ENCODE measurements at regions not wholly inside any gene's neighbourhood (a gene's known extent, or its start where the extent isn't known, plus 50 kb on each side); places are given as distances from the start of the nearest gene placed in this dataset.
A peak's percentile ranks its signal among the peaks of the same experiment; 100 is the strongest.

- H3K9me3 ChIP-seq (ENCODE audit: low read length) = no peaks in the 10 kb centered on the region
- no TSS peak for BruUV-seq (replicated peaks)
- DNase-seq (ENCODE audit: low spot score) (peak; percentile 12), ATAC-seq (peak; percentile 60; the same call in 2 of the 3 replicates), FAIRE-seq (peak; percentile 51)
- H2AFZ ChIP-seq (ENCODE audit: low read length) = no peak overlapping the region
- H3K4me1 ChIP-seq (ENCODE audit: insufficient read depth, low read length) = peaks cover 17% of the 10 kb centered on the region
- 0% methylated on average over 1 of the region's 1 CpG for WGBS (ENCODE audit: low lambda C conversion rate)
- POLR2A ChIA-PET = no interaction called here
- H3K4me2 ChIP-seq (ENCODE audit: low read depth, low read length) = peak overlapping the region; percentile 34; the same call in 1 of the 2 replicates
- H3K27ac ChIP-seq (ENCODE audit: extremely low read length, insufficient read depth, low read length) = no peak overlapping the region
- no peak overlapping the region for H3K9ac ChIP-seq (ENCODE audit: insufficient read depth, low read depth, low read length)
- H3K36me3 ChIP-seq (replicated peaks in 1 of 2; ENCODE audit: control insufficient read depth in 1 of 2, insufficient read depth in 2 of 2, low read length in 2 of 2) = no peaks in the 10 kb centered on the region
- in situ Hi-C loops (cut with HindIII; ENCODE audit: extremely low pct_ligation_motif_present, low pct_unique_long_range_greater_than_20kb) = no loop called here
- 0 out of 2 replicates have a peak, but pooled peaks have one; percentile 8 for TF ChIP-seq ARID5B (CRISPR knock-in tag; IDR thresholded peaks at IDR 0.05)
- TF ChIP-seq XBP1 (CRISPR knock-in tag; IDR thresholded peaks at IDR 0.05) = no peak
- peak; percentile 81; the same call in 1 of the 2 replicates for TF ChIP-seq ZNF644 (CRISPR knock-in tag; IDR thresholded peaks at IDR 0.05; ENCODE audit: low read depth)
- TF ChIP-seq GZF1 (CRISPR knock-in tag; IDR thresholded peaks at IDR 0.05) = no peak
- no peak for TF ChIP-seq SOX13 (IDR thresholded peaks at IDR 0.05)
- peak in 1 of 2 experiments; percentile 25; a peak in 1 of 4 replicates for TF ChIP-seq SOX13 (CRISPR knock-in tag; conservative IDR thresholded peaks at IDR 0.05 in 1 of 2, IDR thresholded peaks at IDR 0.05 in 1 of 2)
- 0 out of 2 replicates have a peak, but pooled peaks have one; percentile 43 for TF ChIP-seq ZNF614 (CRISPR knock-in tag; IDR thresholded peaks at IDR 0.05; ENCODE audit: borderline replicate concordance)
- TF ChIP-seq MAFF (IDR thresholded peaks at IDR 0.05; ENCODE audit: low read depth, low read length) = no peak
- TF ChIP-seq ZNF619 (CRISPR knock-in tag; IDR thresholded peaks at IDR 0.05) = no peak
- no peak for TF ChIP-seq CSRNP2 (CRISPR knock-in tag; conservative IDR thresholded peaks at IDR 0.05; ENCODE audit: low read depth)
- peak; percentile 43 for TF ChIP-seq HNF4A (CRISPR knock-in tag; IDR thresholded peaks at IDR 0.05)
- TF ChIP-seq ZNF784 (CRISPR knock-in tag; IDR thresholded peaks at IDR 0.05; ENCODE audit: borderline replicate concordance) = no peak
- TF ChIP-seq AFF4 (CRISPR knock-in tag; IDR thresholded peaks at IDR 0.05) = no peak
- TF ChIP-seq FOXA3 (CRISPR knock-in tag; IDR thresholded peaks at IDR 0.05) = no peak
- H3K27me3 ChIP-seq (ENCODE audit: control insufficient read depth in 1 of 2, insufficient read depth in 2 of 2, low read length in 2 of 2) = no peaks in the 10 kb centered on the region
- H3K4me3 ChIP-seq (replicated peaks in 1 of 3; ENCODE audit: insufficient read depth in 1 of 3, low read depth in 2 of 3, low read length in 3 of 3) = no peak overlapping the region
- H3K79me2 ChIP-seq (ENCODE audit: insufficient read depth, low read length) = no peaks in the 10 kb centered on the region
- intact Hi-C loops (cut with micrococcal nuclease; ENCODE audit: unreplicated experiment) = no loop called here
- CTCF ChIA-PET (ENCODE audit: low intra/inter-chr PET ratio, low total read pairs) = no interaction called here
- H4K20me1 ChIP-seq (ENCODE audit: insufficient read depth, low read length) = no peaks in the 10 kb centered on the region
Observed at GRCh38 chr12:75596406-75596805, 85.0 kb upstream of the KRR1 start.
